GM21381 (cell line): ENCODE measurements at regions not wholly inside any gene's neighbourhood (a gene's known extent, or its start where the extent isn't known, plus 50 kb on each side); places are given as distances from the start of the nearest gene placed in this dataset.

Experiments
- ATAC-seq: cut with Tn5 transposase; IDR thresholded peaks from one replicate; pipeline ENCODE4 v1.9.1; 2021; ENCODE audit warnings: mild to moderate bottlenecking, moderate library complexity; ENCODE audit not compliant: unreplicated experiment

DNA sequence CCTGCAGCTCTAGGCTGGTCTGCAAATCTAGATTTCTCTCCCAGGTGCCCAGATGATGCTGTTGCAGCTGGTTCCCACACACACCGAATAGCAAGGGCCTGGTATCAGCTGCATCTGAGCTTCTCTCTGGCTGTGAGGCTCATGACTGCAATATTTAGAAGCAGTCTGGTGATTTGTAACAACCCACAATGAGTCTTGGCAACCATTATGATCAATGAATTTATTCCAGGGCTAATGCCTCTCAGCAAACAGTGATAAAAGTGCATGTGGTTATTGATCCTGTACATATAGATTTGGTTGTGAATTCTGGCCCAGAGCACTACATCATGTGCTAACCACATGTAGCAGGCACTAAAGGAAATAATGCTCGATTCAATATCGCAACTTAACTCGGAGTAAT, 114.3 kb downstream of the ASCL4 start:
- ATAC-seq = no peak

DNA sequence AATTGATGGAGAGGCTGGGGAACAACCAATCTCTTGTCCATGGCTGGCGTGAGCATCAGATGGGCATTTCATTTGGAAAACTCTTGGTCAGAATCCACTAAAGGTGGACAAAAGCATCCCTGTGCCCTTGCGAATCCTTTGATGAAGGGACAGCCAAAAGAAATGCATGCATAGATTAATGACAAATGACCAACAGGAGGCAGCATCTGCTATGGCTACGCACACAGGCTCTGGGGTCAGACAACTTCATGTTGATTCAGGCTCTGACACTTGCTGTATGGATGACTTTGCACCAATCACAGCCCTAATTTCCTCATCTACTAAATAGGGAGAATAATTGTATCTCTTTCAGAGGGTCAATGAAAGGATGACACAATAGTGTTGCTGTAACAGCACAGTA, 117.5 kb downstream of the ASCL4 start:
- ATAC-seq = no peak

DNA sequence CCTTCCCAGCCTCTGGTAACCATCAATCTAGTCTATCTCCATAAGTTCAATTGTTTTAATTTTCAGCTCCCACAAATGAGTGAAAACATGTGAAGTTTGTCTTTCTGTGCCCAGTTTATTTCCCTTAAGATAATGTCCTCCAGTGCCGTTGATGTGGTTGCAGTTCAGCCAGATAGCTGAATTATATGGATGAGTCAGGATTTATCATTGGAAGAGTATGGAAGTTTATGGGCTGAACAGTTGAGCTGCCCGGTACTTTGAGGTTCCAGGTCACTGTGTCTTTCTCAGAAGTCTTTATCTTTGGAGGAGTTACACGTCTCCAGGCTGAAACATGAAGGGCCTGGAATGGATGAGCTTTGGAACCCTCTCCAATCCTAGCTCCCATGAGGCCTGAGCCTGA, 120.1 kb downstream of the ASCL4 start:
- ATAC-seq = no peak

DNA sequence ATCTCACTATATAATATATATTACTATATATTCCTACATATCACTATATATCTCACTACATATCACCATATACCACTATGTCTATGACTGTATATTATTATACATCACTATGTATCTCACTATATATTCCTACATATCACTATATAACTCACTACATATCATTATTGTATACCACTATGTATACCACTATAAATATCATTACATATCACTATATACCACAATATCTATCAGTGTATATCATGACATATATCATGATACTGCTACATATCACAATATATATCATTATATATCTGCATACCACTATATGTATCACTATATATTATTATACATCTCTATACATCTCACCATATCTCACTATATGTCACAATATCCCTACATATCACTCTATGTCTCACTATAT, 121.5 kb downstream of the ASCL4 start:
- no peak for ATAC-seq

DNA sequence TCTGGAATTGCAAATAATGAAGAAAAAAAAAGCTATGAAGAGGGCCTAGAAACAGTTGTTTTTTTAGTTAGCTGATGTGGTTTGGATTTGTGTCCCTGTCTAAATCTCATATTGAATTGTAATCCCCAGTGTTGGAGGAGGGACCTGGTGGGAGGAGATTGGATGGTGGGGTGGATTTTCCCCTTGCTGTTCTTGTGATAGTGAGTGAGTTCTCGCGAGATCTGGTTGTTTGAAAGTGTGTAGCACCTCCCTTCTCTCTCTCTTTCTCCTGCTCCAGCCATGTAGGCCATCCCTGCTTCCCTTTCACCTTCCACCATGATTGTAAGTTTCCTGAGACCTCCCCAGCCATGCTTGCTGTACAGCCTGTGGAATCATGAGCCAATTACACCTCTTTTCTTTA, 126.1 kb downstream of the ASCL4 start:
- no peak for ATAC-seq

DNA sequence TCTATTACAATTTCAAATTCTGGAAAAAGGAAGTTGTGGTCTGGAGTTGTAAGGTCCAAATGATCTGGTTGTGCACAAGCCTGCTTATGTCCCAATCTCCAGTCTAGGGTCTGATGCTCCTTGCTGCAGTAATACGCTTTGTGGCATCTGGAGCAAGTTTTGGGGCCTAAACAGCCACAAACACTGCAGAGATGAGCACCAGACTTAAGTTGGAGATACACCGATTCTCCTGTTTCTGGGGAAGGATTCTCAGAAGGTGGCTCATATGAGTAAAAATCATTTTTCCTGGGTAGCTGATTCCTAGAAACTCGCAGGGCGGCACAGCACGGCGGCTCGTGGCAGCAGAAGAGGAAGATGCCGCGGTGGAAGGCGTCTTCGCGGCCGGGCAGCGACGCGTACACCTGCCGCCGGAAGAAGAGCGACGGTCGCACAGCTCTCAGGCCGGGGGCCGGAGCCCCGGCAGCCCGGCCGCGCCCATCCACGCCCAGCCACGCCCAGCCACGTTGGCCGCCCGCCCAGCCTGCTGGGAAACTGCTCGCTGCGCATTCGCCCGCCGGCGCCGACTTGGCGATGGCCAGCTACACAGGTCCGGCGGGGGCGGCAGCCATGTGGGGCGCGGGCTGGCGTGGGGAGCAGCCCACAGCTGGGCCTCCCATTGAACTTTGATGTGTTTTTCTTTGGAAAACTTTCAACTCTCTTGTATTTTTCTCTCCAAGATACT, 129.0 kb downstream of the ASCL4 start:
- ATAC-seq = peak; percentile 94

DNA sequence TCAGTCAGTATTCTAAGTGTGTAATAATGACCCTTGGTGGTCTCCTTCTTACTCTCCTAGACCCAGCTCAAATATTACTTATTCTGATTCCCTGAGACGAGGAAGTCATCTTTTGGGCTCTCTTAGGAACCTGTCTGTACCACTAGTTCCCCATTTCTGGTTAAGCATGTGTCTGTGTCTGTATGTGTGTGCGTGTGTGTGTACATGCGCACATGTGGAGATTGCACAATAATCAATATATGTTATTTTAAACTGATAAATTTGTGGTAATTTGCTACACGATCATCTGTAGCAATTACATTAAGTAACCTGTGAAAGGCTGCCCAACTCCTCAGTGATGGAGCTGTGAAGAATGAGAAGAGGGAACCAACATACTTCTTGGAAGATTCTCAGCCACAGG, 132.2 kb downstream of the ASCL4 start:
- ATAC-seq = no peak

DNA sequence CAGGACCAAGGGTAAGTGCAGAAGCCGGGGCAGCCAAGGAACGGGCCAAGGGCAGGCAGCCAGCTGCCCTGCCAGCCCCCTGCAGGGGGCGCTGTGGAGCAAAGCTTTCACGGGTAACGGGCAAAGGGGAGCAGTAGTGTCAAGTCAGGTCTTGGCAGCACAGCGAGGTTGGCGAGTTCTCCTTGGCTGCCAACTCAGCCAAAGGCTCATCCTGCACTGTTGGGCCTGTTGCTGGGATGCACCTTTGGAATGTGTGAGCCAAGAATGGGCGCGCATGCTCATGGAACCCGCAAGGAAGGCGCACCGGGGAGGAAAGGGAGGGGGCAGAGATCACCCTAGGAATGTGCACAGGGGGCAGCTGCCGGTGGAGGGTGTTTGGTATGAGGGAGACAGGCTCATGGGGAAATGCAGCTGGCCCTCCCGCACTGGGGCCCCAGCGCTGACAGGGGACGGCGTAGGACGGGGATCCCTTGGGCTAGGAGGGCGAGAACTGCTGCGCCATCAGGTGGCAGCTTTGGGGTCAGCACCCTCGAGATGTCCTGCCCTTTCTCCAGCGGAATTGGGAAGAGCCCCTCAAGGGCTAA, 138.0 kb downstream of the ASCL4 start:
- peak; percentile 64 for ATAC-seq

DNA sequence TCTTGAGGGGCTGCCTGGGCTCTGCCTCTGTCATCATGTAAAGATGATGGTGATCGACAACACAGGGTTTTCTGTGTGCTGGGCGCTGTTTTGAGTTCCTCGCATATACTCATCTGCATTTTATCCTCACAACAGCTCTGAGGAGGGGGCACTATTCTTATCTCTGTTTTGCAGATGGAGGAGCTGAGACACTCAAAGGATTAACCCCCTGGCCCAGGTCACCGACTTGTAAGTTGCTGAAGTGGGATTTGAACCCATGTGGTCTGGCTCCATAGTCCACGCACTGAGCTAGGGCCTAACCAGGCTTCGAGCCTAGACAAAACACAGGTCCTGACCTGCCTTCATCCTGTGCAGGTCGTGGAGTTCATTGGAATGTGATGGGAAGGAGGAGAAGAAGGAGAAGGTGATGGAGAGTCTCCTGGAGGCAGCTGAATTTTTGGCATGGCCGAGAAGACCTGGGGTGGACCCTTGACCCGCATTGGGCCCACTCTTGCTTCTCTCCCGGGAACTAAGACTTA, 140.0 kb downstream of the ASCL4 start:
- no peak for ATAC-seq

DNA sequence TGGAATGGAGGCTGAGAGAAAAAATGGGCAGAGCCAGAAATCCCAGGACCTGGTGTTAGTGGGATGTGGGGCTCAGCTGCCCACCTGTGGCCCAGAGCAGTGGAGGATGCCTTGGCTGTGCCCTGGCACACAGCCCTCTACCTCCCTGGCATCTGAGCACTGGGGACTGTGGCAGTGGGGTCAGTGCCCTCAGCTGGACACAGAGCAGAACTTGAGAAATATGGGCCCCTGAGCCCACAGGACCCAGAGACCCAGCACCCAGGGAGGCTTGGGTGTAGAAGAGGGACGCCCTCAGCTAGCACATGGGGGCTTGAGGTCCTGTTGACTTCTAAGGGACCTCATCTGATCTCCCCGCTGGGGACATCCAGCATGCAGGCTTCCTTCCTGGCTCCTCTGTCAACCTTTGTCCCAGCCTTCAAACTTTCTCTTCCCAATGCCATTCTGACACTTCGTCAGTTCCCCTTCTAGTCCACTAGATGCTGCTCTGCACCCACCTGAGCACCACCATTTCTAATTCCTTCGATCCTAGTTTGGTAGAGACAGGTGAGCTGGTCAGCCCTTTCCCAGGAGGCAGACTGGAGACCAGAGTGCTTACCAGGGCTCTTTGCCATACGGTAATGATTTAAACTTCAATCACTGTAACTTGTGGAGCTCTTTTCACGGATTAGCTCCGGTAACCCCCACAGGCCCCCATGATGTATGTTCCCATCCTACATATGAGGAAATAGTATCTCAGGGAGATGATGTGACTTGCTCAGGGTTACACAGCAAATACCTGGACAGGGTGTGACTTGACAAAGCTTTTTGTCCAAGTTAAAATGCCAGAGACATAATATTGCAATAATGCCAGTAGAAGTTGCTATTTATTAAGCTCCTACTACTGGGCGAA, 143.7 kb downstream of the ASCL4 start:
- ATAC-seq = no peak

DNA sequence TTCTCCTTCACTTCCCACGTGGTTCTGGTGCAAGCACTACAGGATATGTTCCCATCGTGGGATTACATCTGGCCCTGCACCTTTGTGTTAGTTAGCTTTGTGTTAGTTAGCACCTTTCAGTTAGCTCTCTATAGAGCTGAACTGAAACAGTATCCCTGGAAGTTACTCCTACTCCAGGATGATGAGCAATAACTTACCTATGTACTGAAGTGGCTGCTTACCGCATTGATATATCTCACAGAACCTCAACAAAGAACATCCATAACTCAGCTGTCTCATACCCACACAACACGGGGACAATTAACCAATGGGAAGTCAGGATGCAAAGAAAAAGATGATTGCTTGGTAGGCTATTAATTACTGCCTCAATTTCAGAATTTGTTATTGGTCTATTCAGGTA, 146.6 kb downstream of the ASCL4 start:
- no peak for ATAC-seq

DNA sequence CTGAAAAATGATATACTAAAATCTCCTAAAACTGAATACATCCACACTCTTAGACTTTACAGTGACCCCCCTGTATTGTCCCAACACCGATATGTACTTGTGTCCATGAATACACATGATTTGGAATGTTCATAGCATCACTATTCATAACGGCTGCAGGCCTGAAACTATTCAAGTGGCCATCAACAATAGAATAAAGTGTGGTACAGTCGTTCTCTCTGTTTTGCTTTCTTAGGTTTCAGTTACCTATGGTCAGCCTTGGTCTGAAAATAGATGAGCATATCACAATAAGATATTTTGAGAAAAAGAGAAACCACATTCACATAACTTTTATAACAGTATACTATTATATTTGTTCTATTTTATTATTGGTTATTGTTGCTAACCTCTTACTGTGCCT, 150.6 kb downstream of the ASCL4 start:
- no peak for ATAC-seq

DNA sequence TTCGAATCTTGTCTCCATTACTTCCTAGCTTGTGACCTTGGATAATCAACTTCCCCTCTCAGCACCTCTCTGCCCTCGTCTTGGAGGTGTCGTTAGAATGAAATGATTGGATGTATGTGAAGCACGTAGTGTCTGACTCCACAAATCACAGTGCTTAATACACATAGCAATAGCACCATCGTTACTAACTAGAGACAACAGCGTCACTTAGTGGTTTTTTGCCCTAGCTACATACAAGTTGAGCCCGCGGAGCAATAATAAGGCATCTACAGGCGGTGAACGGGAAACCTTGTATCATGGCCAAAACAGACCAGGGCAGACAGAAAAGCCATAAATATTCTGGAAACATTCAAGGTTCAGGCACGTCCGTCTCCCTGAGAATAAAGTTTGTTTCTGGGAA, 154.9 kb downstream of the ASCL4 start:
- ATAC-seq = no peak

DNA sequence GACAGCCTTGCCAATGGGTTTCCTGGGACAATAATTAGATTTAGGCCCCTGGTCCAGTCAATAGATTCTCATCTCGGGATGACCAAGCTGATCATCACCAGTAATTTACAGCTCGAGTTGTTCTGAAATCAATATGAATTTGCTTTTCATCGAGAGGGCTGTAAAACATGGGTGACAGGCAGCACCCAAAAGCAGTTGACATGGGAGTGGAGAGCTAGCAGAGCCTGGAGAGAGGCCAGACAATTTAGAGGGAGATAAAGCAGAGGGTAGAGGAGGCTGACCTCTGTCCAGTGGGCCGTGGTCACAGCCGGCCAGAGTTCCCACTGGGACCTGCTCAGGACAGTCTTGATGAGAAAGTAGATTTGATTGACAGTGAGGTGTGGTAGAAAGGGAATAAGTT, 157.3 kb downstream of the ASCL4 start:
- ATAC-seq = no peak

DNA sequence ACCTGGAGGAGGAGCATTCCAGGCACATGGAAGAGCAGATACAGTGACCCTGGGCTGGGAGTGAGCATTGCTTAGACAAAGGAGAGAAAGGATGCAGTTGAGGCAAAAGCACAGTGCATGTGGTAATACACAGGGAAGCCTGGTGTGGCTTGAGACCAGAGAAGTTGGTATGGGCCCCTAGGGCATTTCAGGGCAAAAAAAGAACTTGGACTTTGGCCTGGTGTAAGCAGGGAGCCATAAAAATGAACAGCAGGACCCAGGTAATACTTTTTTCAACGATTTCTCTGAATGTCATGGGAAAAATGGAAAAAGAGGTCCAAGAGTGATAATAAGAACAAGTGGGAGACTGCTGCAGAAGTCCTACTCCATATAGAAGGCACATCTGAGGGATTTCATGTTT, 163.9 kb downstream of the ASCL4 start:
- no peak for ATAC-seq

DNA sequence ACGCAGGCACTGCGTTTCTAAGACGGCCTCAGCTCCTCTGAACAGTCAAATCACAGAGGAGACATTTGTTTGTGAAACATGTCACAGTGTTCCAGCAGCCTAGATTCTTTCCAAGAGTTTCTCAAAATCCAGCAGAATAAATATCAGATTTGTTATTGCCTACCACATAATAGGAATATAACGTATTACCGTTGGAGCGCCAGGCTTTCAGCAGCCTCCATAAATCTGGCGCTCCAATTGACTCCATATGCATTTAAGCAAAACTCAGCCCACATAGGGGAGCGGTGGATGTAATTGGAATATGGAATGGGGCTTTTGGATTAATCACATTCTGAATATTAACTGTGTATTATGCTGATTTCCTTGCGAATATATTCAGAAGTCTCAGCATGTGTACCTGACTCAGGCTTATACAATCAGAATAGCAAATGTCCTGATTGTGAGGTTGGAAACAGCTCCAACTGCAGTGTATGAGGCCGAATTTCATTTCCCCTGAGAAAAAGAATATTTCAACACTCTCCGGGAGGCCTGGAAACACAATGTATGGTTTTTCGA, 174.0 kb downstream of the ASCL4 start:
- no peak for ATAC-seq

DNA sequence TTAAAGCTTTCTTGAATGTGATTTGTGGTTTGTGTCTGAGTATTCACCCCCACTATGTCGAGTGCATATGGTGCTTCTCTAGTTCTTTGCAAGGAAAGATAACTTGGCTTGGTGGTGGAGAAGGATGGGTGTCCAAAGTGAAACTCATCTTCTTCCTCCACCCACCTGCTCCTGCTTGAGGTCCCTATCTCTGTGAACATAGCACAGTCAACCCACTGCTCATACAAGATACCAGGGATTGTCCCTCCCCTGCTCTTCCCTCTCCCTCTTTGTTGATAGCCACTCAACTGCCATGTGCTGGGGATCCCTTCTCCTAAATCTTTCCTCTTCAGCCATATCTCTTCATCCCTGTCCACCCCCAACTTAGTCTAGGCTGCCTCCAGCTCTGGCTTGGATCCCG, 176.5 kb downstream of the ASCL4 start:
- ATAC-seq = no peak

DNA sequence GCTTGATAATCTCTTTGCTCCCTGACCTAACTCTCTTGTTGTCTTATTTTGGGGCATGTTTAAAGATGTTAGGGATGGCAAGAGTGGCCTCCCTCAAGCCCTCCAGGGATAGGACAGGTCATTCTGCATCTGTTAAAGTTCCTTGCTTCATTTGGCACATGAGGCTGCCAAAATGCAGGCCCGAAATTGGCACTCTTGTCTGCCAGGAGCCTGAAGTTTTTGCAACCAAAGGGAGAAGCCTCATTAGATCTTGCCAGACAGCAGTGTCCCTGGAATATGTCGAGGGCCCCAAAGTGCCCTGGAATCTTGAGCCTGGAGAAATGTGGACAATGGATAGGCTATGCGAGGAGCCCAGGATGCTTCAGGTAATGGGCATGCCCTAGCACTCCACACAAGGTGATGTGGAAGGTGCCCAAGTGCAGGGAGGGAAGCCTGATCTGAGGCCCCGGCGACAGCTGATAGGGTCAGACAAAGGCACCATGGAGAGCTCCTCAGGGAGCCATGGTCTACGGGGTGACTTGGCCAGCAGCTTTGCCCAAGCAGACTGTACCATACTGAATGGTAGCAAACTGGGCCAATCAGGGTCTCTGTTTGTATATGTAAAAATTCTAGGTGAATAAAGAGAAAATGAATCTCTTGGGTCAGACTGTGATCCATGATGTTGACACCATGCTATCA, 173.0 kb upstream of the WSCD2 start:
- no peak for ATAC-seq

DNA sequence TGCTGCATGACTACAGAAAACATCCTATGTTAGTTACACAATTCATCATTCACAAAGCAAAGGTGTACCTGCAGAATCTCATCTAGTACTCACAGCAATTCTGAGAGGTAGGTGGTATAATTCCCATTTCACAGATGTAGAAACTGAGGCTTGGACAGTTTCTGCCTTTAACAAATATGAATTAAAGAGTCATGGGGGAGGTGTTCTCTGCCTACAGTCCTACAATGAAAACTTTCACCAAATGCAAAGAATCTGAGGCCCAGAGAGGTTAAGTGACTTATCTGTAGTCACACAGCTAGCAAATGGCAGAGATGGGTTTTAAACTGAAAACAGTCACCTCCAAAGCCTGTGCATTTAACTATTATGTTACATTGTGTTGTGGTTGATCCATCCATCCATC, 171.6 kb upstream of the WSCD2 start:
- no peak for ATAC-seq

DNA sequence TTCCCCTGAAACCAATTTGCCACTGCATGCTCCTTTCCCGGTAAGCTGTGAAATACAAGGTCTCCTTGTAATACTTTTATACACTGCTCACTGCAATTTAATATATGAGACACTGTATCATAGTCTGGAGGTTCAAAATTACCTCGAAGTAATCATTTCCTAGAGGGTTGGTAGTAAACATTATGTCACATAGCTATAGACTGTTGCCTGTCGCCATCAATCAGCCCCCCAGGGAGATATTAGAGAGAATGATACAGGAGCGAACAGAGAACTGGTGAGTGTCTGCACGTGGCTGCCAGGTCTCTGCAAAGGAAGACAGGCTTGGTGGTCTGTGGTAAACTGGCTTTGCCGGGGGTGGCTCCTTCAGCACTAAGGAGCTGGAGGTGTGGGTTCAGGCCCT, 165.5 kb upstream of the WSCD2 start:
- ATAC-seq = no peak

DNA sequence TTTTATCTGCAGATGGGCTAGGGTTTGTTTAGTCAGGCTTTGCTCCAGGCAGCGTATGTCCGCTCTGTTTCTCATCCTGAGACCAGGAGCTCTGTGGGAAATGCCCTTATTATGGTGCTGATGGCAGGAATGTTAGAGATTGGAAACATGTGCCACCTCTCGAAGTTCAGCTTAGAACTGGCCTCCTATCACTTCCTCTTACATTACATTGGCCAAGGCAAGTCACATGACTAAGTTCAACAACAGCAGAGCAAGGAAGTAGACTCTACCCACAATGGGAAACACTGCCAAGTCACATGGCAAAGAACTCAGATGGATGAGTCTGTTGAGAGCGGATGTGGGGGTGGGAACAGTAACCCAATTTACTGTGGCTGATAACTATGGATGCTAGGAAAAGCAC, 161.9 kb upstream of the WSCD2 start:
- no peak for ATAC-seq
